ENCODE measurements at regions not wholly inside any gene's neighbourhood (a gene's known extent, or its start where the extent isn't known, plus 50 kb on each side); places are given as distances from the start of the nearest gene placed in this dataset.

DNA sequence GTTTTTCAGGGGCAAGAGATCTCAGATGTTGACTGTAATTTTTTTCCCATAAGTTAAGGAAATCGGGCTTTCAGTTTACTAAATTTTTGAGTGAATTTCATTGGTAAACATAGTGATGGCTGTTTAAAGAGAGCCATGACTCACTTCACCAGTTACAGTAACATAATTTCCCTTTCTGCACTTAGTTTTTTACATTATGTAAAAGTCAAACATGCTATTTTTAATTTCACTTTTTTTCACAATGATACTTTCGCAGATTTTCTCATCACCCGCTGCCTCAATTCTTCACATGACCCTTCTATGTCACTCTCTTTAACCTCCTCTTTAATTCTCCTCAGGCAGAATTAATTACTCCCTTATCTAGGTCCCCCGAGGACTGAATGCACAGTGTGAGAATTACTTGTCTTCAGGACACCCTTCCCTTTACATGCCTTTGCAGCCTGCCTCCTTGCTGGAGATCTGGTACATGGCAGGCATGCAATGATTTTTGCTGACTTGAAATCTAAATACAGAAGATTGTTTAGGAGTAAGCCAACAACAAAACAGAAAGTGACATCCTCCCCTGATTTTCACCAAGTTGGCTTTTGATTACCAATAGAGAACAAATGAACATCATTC is 217.5 kb upstream of the S1PR3 start (continued):
- TF ChIP-seq, protein P1, sequence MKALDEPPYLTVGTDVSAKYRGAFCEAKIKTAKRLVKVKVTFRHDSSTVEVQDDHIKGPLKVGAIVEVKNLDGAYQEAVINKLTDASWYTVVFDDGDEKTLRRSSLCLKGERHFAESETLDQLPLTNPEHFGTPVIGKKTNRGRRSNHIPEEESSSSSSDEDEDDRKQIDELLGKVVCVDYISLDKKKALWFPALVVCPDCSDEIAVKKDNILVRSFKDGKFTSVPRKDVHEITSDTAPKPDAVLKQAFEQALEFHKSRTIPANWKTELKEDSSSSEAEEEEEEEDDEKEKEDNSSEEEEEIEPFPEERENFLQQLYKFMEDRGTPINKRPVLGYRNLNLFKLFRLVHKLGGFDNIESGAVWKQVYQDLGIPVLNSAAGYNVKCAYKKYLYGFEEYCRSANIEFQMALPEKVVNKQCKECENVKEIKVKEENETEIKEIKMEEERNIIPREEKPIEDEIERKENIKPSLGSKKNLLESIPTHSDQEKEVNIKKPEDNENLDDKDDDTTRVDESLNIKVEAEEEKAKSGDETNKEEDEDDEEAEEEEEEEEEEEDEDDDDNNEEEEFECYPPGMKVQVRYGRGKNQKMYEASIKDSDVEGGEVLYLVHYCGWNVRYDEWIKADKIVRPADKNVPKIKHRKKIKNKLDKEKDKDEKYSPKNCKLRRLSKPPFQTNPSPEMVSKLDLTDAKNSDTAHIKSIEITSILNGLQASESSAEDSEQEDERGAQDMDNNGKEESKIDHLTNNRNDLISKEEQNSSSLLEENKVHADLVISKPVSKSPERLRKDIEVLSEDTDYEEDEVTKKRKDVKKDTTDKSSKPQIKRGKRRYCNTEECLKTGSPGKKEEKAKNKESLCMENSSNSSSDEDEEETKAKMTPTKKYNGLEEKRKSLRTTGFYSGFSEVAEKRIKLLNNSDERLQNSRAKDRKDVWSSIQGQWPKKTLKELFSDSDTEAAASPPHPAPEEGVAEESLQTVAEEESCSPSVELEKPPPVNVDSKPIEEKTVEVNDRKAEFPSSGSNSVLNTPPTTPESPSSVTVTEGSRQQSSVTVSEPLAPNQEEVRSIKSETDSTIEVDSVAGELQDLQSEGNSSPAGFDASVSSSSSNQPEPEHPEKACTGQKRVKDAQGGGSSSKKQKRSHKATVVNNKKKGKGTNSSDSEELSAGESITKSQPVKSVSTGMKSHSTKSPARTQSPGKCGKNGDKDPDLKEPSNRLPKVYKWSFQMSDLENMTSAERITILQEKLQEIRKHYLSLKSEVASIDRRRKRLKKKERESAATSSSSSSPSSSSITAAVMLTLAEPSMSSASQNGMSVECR (CRISPR knock-in tag; IDR thresholded peaks at IDR 0.05; ENCODE audit: borderline replicate concordance): no peak
- TF ChIP-seq GRHL2 (CRISPR knock-in tag; IDR thresholded peaks at IDR 0.05; ENCODE audit: insufficient replicate concordance, severe bottlenecking): no peak
- TF ChIP-seq ZNF396 (CRISPR knock-in tag; IDR thresholded peaks at IDR 0.05; ENCODE audit: borderline replicate concordance): no peak
- no peak for TF ChIP-seq SOX15 (CRISPR knock-in tag; IDR thresholded peaks at IDR 0.05)
- no peak for TF ChIP-seq E2F1 (CRISPR knock-in tag; IDR thresholded peaks at IDR 0.05)
- TF ChIP-seq E2F5 (CRISPR knock-in tag; IDR thresholded peaks at IDR 0.05): no peak
- no peak for TF ChIP-seq ETV6 (CRISPR knock-in tag; IDR thresholded peaks at IDR 0.05)

DNA sequence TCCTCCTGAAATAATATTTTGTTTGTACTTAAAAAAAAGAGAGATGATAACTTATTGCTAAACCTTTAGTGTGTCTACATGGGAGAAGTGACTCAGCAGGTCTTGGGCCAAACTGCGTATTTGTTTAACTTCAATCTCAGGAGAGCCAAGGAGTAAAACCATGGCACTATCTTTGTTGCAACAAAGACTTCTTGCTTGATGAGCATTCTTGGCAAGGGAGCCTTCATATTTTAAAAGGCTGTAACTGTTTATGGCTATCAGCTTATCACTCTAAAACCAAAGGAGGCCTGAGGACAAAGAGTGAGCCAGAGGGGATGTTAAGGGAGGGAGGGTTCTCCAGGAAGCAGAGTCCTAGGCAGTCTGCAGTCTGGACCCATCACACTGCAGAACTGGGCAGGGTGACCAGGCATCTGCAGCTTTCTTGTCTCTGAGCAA is 216.2 kb upstream of the S1PR3 start:
- H3K27me3 Mint-ChIP-seq (ENCODE audit: low read depth): no peaks in the 10 kb centered on the region
- DNase-seq (ENCODE audit: low spot score) (no peak), ATAC-seq (no peak)
- TF ChIP-seq TEAD4 (CRISPR knock-in tag; IDR thresholded peaks at IDR 0.05): no peak
- TF ChIP-seq, protein P2, sequence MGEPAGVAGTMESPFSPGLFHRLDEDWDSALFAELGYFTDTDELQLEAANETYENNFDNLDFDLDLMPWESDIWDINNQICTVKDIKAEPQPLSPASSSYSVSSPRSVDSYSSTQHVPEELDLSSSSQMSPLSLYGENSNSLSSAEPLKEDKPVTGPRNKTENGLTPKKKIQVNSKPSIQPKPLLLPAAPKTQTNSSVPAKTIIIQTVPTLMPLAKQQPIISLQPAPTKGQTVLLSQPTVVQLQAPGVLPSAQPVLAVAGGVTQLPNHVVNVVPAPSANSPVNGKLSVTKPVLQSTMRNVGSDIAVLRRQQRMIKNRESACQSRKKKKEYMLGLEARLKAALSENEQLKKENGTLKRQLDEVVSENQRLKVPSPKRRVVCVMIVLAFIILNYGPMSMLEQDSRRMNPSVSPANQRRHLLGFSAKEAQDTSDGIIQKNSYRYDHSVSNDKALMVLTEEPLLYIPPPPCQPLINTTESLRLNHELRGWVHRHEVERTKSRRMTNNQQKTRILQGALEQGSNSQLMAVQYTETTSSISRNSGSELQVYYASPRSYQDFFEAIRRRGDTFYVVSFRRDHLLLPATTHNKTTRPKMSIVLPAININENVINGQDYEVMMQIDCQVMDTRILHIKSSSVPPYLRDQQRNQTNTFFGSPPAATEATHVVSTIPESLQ (CRISPR knock-in tag; IDR thresholded peaks at IDR 0.05): no peak
- TF ChIP-seq USF2 (CRISPR knock-in tag; IDR thresholded peaks at IDR 0.05): no peak
- no peak for TF ChIP-seq GRHL2 (CRISPR knock-in tag; IDR thresholded peaks at IDR 0.05; ENCODE audit: insufficient replicate concordance, severe bottlenecking)
- TF ChIP-seq NR1H2 (CRISPR knock-in tag; IDR thresholded peaks at IDR 0.05): no peak
- TF ChIP-seq RELA (CRISPR knock-in tag; IDR thresholded peaks at IDR 0.05; ENCODE audit: borderline replicate concordance): no peak
- no peak for TF ChIP-seq ATF2 (CRISPR knock-in tag; IDR thresholded peaks at IDR 0.05; ENCODE audit: borderline replicate concordance, low read depth)
- no peak for TF ChIP-seq FOXK1 (CRISPR knock-in tag; IDR thresholded peaks at IDR 0.05)
- no peak overlapping the region for H3K27ac Mint-ChIP-seq
- POLR2A ChIA-PET: no interaction called here
- H3K36me3 Mint-ChIP-seq: no peaks in the 10 kb centered on the region
- H3K9me3 Mint-ChIP-seq: no peaks in the 10 kb centered on the region
- H3K4me3 Mint-ChIP-seq: no peak overlapping the region
- CTCF ChIA-PET: no interaction called here
- H3K4me1 Mint-ChIP-seq: peaks cover 8% of the 10 kb centered on the region

Data from WTC11 (cell line).